KMS-11 (cell line): ENCODE measurements at regions not wholly inside any gene's neighbourhood (a gene's known extent, or its start where the extent isn't known, plus 50 kb on each side); places are given as distances from the start of the nearest gene placed in this dataset.

Experiments used
- H2AFZ ChIP-seq: fragments of 200-600 bp; sonication (generic); 2 replicates; pipeline ENCODE4 v1.6.1; 2016; ENCODE audit warnings: antibody characterized with exemption, mixed run types, low read depth
- H3K27ac ChIP-seq: fragments of 200-600 bp; sonication (generic); 2 replicates; pipeline ENCODE4 v1.6.1; 2016; ENCODE audit warnings: mild to moderate bottlenecking, mixed run types
- H3K27me3 ChIP-seq: fragments of 200-600 bp; sonication (generic); 2 replicates; pipeline ENCODE4 v1.6.1; 2017; ENCODE audit warnings: mild to moderate bottlenecking, low read depth, mixed run types, moderate library complexity; ENCODE audit not compliant: insufficient read depth
- H3K36me3 ChIP-seq: fragments of 200-600 bp; sonication (generic); 2 replicates; pipeline ENCODE4 v1.6.1; 2017; ENCODE audit warnings: mild to moderate bottlenecking, mixed run types; ENCODE audit not compliant: insufficient read depth
- H3K4me1 ChIP-seq: fragments of 200-600 bp; sonication (generic); 2 replicates; pipeline ENCODE4 v1.6.1; 2016; ENCODE audit warnings: mild to moderate bottlenecking, low read depth, mixed run types; ENCODE audit not compliant: poor library complexity, severe bottlenecking
- H3K4me2 ChIP-seq: fragments of 200-600 bp; sonication (generic); 2 replicates; pipeline ENCODE4 v1.7.0; 2016; ENCODE audit warnings: mild to moderate bottlenecking, mixed run types
- H3K4me3 ChIP-seq: fragments of 200-600 bp; sonication (generic); IDR thresholded peaks from 2 replicates; pipeline ENCODE4 v1.6.1; 2017; ENCODE audit warnings: low read depth, low read length, mixed read lengths; ENCODE audit not compliant: insufficient read depth
- H3K79me2 ChIP-seq: fragments of 200-600 bp; sonication (generic); 2 replicates; pipeline ENCODE4 v1.6.1; 2016; ENCODE audit warnings: low read depth, mixed run types; ENCODE audit not compliant: insufficient read depth
- H3K9ac ChIP-seq: fragments of 200-600 bp; sonication (generic); 2 replicates; pipeline ENCODE4 v1.6.1; 2016; ENCODE audit warnings: mild to moderate bottlenecking, mixed run types
- H4K20me1 ChIP-seq: fragments of 200-600 bp; sonication (generic); 2 replicates; pipeline ENCODE4 v1.6.1; 2016; ENCODE audit warnings: mild to moderate bottlenecking, mixed run types; ENCODE audit not compliant: insufficient read depth
- CTCF ChIP-seq: fragments of 200-600 bp; sonication (generic); conservative IDR thresholded peaks from 2 replicates; pipeline ENCODE4 v1.6.1; 2017; ENCODE audit warnings: low read depth, mild to moderate bottlenecking, antibody characterized with exemption, low read length, moderate library complexity, mixed read lengths

GRCh38 chr11:38163526-38163925 lies 1565.5 kb upstream of the RAG2 start:
- H3K4me3 ChIP-seq, result no peak overlapping the region
- H3K4me1 ChIP-seq, result no peaks in the 10 kb centered on the region
- no peak overlapping the region for H2AFZ ChIP-seq
- no peaks in the 10 kb centered on the region for H3K79me2 ChIP-seq
- no peak overlapping the region for H3K4me2 ChIP-seq
- no peaks in the 10 kb centered on the region for H4K20me1 ChIP-seq
- TF ChIP-seq CTCF, result no peak
- no peak overlapping the region for H3K9ac ChIP-seq
- no peak overlapping the region for H3K27ac ChIP-seq
- H3K36me3 ChIP-seq, result no peaks in the 10 kb centered on the region
- H3K27me3 ChIP-seq, result no peaks in the 10 kb centered on the region

DNA sequence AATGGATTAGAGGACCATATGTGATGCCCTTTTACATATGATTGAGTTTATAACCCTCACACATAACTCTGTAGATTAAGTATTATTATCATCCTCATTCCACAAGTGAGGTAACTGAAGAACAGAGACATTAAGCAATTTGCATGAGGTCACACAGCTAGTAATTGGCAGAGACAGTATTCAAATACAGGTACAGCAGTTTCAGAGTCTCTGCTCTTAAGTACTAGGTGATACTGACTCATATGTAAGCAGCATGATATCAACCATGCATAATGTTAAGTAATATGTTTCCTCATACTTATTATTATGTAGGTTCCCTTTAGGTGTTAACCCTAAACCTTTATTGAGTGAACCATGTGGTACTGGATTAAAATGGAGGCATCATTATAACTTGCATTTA lies 1562.4 kb upstream of the RAG2 start:
- no peaks in the 10 kb centered on the region for H3K79me2 ChIP-seq
- H3K4me2 ChIP-seq, result no peak overlapping the region
- no peak overlapping the region for H3K9ac ChIP-seq
- TF ChIP-seq CTCF, result no peak
- H3K27ac ChIP-seq, result no peak overlapping the region
- H2AFZ ChIP-seq, result no peak overlapping the region
- no peaks in the 10 kb centered on the region for H3K4me1 ChIP-seq
- H3K4me3 ChIP-seq, result no peak overlapping the region
- no peaks in the 10 kb centered on the region for H3K27me3 ChIP-seq
- H3K36me3 ChIP-seq, result no peaks in the 10 kb centered on the region
- H4K20me1 ChIP-seq, result no peaks in the 10 kb centered on the region

GRCh38 chr11:38159038-38159437 lies 1561.0 kb upstream of the RAG2 start:
- H3K36me3 ChIP-seq, result no peaks in the 10 kb centered on the region
- no peak overlapping the region for H3K4me3 ChIP-seq
- H4K20me1 ChIP-seq, result no peaks in the 10 kb centered on the region
- H3K27me3 ChIP-seq, result no peaks in the 10 kb centered on the region
- H3K79me2 ChIP-seq, result no peaks in the 10 kb centered on the region
- H2AFZ ChIP-seq, result no peak overlapping the region
- peaks cover 4% of the 10 kb centered on the region for H3K4me1 ChIP-seq
- H3K9ac ChIP-seq, result no peak overlapping the region
- TF ChIP-seq CTCF, result no peak
- no peak overlapping the region for H3K4me2 ChIP-seq
- no peak overlapping the region for H3K27ac ChIP-seq

DNA sequence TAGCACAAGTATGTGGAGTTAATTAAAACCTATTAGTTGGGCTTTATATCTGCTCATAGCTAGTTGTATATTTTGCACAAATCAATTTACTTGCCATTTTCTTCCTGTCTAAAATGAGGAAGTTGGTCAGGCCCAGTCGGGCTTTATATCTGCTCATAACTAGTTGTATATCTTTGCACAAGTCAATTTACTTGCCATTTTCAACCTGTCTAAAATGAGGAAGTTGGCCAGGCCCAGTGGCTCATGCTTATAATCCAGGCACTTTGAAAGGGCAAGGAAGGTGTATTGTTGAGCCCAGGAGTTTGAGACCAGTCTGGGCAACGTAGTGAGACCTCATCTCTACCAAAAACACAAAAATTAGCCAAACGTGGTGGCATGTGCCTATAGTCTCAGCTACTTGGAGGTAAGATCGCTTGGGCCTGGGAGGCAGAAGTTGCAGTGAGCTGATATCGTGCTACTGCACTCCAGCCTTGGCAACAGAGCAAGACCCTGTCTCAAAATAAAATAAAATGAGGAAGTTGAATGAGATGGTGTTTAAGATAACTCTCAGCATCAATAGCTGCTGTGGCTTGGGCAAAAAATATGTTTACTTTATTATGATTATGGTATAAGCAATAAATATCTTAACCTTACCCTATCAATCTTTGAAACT lies 1558.6 kb upstream of the RAG2 start:
- Histone ChIP-seq H3K36me3 (no peaks in the 10 kb centered on the region), H3K4me3 (no peak overlapping the region), H3K27ac (no peak overlapping the region), H3K79me2 (no peaks in the 10 kb centered on the region), H3K9ac (no peak overlapping the region), H4K20me1 (no peaks in the 10 kb centered on the region), H2AFZ (no peak overlapping the region), H3K4me2 (no peak overlapping the region), H3K27me3 (no peaks in the 10 kb centered on the region), H3K4me1 (peaks cover 7% of the 10 kb centered on the region)
- no peak for TF ChIP-seq CTCF
